ENCODE measurements at regions not wholly inside any gene's neighbourhood (a gene's known extent, or its start where the extent isn't known, plus 50 kb on each side); places are given as distances from the start of the nearest gene placed in this dataset.
"Not testable (repeated sequence)": the region's sequence is repeated elsewhere in the genome, so short reads cannot be mapped to it uniquely, and the experiment has no call there.

DNA sequence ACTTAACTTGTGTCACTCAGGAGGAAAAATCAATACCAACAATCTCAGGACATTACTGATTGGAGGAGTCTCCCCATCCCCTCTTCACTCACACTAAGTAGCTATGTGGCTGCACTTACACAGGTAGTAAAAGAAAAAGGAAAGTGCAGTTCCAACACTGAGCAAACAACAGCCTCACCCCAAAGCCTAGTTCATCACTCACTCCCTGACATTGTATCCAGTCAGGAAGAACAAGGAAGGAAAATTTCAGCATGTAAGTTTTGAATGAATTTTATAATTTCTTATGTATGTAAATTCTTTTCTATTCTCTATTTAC is 273.4 kb downstream of the IGSF11 start:
- DNase-seq, result no peak

DNA sequence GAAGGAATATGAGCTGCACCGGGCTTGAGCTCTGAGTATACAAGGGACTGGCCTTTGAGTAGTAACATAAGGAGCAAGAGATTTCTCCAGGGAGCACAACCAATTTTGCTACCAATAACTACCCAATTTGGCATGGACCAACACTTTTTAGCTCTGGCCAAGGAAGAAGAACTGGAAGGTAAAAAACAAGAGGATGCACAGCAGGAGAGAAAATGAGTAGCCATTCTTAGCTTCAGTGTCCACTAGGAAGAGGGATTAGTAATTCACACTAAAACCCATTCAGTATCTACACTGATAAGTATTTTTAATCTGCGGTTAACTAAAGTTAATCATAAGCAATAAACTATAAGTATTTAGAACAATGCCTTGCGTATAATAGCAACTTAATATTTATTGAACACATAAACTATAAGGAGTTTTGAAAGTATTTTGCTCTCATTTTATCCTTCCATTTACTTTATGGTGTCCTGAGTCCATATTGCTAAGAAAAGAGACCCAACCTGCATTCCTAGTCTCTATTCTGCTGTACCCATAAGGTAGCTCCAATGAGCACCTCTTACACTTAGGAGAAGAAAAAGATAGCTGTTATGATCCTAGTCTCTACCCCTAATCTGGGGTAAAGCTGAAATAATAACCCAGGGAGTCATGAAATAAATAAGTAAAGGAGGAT is 268.9 kb downstream of the IGSF11 start:
- DNase-seq, result no peak

DNA sequence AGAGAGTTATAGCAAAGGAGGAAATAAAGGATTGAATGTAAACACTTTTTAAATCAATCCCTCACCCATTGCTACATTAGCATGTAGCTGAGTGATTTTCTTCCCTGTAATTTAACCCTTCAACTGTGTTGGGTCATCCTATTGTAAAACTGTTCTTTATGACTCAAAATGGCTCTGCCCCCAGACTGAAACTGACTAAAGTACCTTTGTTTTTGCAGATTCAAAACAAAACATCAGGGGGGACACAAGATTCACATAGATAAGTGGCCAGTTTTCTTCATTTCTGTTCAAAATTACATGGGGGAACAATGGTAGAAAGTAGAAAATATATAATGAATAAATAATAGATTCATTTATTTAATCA is 268.4 kb downstream of the IGSF11 start:
- no peak for DNase-seq

DNA sequence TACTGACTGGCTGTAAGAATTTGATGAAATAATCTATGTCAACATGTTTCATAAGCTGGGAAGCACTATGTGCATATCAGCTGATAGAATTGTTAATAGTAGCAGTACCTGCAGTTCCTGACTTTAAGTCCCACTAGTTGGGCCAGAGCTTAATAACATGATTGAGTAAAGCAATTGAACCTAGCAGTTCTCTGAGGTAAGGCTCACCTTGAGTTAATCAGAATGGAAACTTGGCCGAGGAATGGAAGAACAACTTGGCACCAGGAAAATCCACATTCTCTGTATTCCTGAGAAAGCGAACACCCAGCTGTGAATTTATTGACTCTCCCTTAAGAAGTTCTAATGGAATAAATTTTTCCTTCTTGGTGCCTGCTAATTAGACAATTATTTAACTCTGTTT is 262.6 kb downstream of the IGSF11 start:
- DNase-seq, result no peak

DNA sequence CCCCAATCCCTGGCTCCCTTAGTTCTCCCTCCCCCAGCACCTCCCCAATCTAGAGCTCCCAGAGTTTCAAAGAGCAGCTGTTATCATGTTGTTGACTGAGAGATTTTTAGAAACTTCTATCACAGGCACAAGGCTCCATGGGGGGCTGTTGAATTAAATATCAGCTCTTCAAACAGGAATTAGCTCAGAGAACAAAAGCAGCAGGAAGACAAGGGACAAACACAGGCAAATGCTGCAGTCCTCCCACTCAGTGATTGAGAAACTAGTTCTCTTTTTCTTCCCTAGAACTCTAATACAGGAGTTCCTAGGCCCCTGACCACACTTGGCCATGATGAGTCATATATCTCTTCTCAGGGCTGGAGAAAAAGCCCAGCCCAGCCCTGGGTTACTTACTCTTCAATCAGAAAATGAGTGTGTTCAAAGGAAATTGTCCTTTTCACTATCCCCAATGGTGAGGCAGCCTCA is 262.1 kb downstream of the IGSF11 start:
- no peak for DNase-seq

DNA sequence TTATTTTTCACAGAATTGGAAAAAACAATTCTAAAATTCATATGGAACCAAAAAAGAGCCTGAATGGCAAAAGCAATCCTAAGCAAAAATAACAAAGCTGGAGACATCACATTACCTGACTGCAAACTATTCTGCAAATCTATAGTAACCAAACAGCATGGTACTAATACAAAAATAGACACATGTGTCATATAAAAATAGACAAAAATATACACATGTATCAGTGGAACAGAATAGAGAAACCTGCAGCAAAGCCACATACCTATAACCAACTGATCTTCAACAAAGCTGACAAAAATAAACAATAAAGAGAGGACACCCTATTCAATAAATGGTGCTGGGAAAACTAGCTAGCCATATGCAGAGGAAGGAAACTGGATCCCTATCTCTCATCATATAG is 259.6 kb downstream of the IGSF11 start:
- DNase-seq, result no peak

DNA sequence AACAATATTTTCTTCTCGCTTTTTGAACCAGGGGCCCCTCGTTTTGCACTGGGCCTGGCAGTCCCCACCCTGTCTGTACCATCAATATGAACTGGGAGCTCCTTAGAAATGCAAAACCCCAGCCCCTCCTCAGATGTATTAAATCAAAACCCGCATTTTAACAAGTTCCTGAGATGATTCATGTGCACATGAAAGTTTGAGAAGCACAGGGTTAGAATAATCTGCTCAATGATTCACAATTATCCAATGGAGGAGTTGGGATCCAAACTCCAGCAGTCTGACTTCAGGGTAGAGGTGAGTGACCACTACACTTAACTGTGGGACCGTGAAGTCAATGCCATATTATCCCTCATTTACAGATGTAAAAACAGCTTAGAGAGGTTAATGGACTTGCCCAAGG is 256.4 kb downstream of the IGSF11 start:
- DNase-seq, result no peak

DNA sequence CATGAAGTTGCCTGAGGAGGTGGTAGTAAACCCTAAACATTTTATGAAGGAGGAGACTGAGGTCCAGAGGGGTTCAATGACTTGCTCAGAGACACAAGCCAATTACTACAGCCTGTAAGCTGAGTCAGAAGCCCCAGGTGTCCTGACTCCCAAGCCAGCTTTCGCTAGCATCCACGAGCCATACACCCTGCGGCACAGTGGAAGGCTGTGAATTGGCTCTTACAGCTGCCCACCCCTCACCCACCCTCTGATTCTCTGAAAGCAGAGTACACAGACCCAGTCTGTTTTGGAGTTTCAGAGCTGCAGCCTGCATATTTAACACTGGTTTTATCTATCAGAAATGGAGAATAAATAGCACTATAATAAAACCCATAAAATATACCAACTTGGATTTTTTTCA is 253.4 kb downstream of the IGSF11 start:
- DNase-seq, result no peak

DNA sequence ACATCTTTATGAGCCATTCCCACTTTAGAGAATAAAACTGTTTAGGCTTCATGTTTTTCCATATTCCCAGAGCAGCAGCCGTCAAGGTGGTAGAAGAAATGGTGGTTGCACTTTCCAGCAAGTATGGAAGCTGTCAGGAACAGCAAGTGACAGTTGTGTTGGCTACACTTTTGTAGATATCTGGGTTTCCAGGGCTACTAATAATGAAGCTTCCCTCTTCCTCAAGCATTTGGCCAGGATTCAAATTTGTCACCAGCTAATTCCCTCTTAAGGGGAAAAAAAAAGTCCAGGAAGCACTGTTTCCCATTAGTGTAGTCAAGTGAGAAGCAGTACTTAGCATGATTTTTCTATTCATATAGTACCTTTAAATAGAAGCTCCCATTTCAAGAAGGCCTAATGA is 252.8 kb downstream of the IGSF11 start:
- no peak for DNase-seq

DNA sequence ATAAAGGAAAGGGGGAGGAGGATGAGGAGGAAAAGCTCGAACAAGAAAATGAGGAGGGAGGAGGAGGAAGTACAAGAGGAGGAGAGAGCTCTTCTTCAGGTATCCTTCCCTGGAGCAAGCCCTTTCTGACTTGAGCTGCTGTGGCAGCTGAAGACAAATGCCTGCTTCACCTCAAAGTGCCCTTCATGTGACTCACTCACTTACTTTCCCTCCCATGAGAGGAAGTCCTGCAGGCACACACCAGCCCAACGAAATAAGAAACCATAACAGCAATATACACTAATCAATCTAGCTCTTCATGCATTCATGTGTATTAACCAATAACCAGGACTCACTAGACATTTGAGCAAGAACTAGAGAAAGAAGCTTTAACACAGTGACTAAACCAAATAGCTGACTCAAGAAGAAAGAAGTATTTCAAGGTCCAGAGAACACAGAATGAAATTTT is 251.9 kb downstream of the IGSF11 start:
- DNase-seq, result no peak

DNA sequence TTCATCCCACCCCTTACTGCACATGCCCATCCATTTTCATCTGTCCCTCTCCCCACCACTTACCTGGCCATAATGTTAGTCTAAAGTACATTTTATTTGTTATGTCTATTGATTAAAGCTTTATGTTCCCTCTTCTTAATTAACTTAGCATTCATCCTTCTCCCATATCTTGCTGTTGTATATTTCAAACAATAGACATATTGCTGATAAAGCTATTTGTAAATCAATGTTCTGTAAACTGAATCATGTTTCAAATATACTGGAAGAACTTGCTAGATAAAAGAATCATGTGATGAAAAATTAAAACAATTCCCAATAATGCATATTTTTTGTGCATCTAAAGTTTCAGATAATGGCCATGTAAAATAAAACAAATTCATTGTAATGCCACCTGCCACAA is 249.2 kb downstream of the IGSF11 start:
- no peak for DNase-seq

DNA sequence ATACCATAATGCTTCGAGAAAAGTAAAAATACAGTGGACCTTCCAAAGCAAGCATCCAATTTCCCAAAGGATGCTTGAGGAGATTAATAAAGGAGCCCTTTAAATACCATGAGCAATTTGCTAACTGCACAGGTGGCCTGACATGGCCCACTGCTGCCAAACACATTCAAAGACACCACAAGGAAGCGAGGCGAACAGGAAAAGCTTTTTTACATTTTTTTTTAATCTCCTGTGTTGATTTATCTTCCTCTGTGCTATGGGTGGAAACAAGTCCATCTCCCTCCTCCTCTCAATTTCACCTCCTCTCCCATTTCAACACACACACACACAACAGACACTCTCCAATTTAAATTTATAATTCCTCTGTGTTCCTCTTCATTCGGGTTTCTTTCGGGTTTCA is 243.4 kb downstream of the IGSF11 start:
- no peak for DNase-seq

DNA sequence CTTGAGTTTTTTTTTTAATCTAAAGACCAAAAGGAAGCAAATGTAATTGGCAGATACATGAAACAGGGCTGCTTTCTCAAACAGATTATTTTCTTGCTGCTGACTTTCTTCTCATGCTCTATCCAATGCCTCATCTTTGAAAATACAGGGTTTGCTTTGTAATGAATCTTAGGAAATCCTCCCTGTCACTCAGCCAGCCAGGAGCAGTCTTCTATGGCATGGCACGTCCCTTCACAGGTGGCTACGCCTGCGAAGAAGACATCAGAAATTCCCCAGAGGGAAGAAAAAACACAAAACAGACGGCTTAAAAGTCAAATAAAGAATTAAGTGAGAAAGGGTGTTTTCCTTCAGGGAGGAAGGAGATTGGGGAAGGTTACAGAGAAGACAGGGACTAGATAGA is 242.5 kb downstream of the IGSF11 start:
- no peak for DNase-seq

DNA sequence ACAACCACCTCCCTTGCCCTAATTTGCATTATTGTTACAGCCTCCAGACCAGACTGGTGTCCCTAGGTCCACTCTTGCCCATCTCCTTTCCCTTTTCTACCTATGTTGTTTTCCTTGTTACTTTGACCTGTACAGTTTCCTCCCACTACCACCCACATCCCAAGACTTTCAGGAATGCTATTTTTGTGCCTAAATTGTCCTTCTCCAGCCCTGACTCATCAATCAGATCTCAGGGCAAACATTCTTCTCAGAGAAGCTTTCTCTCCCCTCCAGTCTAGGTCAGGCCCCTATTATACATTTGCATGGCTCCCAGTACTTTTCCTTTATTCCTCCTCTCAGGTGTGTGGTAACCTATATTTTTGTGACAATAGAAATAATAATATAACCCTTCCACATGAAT is 241.5 kb downstream of the IGSF11 start:
- no peak for DNase-seq

DNA sequence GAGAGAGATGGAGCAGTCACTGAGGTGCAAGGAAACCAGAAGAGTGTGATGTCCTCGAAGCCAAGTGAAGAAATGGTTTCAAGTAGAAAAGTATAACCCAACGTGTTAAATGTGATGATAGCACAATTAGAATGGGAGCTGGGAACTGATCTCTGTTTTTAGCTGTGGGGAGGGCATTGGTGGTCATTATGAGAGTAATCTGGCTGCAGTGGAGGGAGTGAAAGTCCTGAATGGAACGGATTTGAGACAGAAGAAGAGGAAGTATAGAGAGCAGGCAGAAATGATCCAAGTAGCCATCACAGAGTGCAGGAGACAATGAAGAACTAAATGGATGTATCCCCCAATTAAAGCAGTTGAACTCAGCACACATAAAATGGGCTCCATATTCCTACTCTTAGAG is 235.3 kb downstream of the IGSF11 start:
- no peak for DNase-seq

DNA sequence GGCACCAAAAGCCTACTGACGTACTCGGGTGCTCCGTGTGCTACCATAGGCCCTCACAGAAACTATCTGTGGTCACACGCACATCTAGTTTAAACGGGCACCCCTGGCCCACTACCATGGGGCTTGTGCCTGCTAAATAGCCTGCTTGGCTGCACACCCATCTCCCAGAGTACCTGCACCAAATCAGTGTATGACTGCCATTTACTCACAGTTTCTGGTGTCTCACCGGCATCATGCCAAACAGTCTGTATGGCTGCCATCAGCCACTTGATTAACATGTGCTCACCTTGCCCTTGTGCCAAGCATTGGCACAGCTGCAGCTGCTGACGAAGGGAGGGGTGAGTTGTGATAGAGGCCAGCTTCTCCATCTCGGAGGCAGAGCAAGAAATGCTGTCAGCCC is 232.7 kb downstream of the IGSF11 start:
- no peak for DNase-seq

DNA sequence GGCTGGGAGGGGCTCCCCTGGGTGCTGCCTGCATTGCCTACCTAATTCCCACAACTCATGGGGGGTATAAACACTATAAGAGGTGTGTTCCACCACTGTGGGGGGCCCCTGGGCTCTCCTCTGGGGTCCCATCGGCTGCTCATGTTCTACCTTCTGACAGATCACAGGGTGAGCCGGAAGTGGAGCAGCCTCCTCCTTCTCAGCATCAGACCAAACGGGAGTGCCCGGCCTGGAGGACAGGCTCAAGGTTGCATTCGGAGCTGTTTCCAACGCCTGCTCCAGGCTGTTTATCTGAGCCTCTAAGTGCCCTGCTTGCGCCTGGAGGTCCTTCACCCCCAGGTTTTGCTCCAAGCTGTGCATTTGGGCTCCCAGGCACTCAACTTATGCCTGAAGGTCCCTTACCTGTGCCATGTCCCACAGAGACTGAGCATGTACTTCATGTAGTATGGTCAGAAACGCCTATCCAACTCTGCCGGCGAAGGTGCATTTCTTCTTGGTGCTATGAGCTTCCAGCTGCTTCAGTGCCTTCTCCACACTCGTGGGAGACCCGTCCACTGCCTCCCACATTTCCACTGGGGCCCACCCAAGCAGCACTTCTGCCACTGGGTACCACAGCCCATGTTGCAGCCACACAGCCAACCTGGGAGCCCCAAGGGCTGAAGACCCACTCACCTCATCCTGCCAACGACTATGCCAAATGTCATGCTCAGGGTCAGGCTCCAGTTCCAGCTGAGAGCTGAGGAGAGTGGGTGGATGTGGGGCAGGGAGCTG is 232.1 kb downstream of the IGSF11 start:
- no peak for DNase-seq

DNA sequence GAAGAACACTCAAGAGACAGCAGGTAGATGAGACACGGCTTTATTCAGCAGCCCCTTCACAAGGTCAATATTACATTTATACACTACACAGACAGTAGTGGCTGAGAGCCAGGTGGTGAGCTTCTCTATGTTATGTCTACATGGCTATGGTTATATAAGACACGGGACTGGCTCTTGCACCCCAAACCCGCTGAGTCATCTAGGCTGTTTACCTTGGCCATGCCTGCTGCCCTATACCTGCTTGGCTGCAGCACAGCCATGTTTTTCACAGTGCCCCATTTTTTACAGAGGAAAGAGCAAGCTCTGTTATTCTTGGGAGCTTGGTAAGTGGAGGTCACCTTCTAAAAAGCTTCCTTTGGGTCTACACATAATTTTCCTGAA is 231.6 kb downstream of the IGSF11 start:
- DNase-seq, result no peak

DNA sequence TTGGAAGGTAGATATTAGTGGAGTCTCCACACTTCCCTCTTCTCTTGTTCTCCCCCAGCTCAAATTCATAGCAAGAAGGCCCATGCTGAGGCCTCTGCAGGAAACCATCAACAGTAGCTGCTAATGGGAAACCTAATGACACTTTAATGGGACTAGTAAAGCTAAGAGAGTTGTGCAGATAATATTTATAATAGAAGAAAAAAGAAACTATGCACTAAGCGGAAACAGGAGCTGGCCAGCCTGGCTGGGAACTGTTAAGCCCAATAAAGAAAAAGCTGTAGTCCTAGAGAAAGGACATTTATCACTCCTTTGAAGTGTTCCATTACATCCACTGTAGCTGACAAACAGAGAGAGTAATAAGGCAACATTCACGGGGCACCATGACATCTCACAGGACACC is 229.6 kb downstream of the IGSF11 start:
- no peak for DNase-seq

DNA sequence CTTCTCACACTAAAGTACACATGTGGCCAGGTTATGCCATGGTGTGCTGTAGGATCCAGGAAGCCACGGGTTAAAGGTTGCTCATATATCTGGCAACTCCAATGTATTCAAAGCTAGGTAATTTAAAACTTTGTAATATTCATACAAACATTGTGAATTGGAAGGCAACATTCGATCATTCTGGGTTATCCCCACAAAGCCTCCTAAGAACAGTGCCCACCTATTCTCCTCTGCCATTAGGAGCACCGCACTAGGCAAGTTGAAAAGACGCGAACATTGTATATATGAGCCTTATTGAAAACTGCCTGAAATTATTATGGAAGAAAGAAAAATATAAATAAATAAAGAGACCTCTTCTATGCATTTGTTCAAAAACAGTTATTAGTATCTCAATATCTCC is 228.2 kb downstream of the IGSF11 start:
- no peak for DNase-seq

DNA sequence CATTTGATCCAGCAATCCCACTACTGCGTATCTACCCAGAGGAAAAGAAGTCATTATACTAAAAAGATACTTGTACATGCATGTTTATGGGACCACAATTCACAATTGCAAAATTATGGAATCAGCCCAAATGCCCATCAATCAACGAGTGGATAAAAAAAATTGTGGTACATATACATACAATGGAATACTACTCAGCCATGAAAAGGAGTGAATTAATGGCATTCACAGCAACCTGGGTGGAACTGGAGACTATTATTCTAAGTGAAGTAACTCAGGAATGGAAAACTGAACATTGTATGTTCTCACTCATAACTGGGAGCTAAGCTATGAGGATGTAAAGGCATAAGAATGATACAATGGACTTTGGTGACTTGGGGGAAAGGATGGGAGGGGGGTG is 227.3 kb downstream of the IGSF11 start:
- DNase-seq, result not testable (repeated sequence)

DNA sequence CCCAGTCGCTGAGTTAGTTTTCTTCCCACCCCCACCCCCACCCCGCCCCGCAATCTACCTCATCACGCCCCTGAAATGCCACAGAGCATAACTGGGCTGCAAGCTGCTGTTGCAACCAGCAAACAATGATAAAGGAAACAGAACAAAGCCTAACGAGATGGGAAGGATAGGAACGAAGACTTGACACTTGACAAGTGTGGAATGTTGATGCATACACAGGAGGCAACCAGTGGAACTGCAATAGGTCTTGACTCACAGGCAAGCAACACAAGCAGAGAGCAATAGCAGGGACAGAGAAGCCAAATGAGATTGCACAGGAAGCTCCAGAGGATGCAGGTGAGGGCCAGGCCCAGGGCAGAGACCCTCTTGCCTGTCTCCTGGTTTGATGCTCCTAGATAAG is 225.9 kb downstream of the IGSF11 start:
- DNase-seq, result no peak

DNA sequence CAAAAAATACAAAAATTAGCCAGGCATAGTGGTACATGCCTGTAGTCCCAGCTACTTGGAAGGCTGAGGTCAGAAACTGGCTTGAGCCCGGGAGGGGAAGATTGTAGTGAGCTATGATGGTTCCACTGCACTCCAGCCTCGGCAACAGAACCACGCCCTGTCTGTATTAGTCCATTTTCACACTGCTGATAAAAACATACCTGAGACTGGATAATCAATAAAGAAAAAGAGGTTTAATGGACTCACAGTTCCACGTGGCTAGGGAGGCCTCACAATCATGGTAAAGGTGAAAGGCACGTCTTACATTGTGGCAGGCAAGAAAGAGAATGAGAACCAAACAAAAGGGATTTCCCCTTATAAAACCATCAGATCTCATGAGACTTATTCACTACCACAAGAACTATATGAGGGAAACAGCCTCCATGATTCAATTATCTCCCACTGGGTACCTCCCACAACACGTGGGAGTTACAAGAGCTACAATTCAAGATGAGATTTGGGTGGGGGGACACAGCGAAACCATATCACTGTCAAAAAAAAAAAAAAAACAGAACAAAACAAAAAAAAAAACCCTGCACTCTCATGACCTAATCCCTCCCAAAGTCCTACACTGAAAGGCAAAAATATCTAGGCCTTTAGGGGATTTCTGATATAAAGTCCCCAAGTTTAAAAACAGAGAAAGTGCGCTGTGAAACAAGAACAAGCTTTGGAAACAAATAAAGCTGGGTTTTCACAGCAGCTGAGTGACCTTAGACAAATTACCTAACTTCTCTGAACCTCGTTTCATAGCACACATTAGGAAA is 224.7 kb downstream of the IGSF11 start:
- no peak for DNase-seq

DNA sequence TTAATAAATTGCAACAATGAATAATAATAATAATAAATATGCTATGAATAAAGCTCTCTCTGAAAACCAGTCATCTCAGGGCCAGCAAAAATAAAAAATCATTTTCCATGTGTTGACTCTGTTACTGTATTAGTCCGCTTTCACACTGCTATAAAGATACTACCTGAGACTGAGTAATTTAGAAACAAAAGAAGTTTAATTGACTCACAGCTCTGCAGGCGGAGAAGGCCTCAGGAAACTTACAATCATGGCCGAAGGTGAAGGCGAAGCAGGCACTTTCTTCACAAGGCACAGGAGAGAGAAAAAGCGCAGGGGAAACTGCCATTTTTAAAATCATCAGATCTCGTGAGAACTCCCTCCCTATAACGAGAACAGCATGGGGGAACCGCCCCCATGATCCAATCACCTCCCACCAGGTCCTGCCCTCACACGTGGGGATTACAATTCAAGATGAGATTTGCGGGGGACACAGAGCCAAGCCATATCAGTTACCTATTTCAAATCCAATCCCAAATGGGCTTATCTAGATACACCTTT is 224.1 kb downstream of the IGSF11 start:
- no peak for DNase-seq

Measured in SW 1271 (cell line).